RPMI8226 (cell line): ENCODE measurements at regions not wholly inside any gene's neighbourhood (a gene's known extent, or its start where the extent isn't known, plus 50 kb on each side); places are given as distances from the start of the nearest gene placed in this dataset.

Experiments used
- DNase-seq: peaks from one replicate; pipeline ENCODE4 v3.0.0-alpha.2; 2015

- no peak for DNase-seq
These were observed 309.2 kb downstream of the LIG4 start for GRCh38 chr13:107906131-107906530.

- DNase-seq = no peak
These were observed 313.3 kb downstream of the LIG4 start for GRCh38 chr13:107901996-107902562.

DNA sequence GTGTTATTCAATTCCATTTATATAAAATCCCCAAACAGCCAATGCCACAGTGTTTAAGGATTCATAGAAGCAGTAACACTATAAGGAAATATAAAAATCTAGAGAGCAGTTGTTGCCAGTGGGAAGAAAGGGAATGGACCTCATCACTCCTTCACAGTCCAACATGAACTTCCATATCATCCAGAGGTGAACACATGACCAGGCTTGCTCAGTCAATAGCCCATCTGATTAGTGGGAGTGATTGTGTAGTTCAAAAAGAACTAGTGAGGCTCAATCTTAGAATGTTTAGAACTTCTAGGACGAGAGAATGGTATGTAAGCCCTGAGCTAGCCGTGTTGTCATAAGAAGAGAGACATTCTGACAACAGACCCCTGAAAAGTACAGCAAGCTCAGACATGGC lies 314.1 kb downstream of the LIG4 start:
- DNase-seq = no peak

GRCh38 chr13:107900775-107901174 lies 314.6 kb downstream of the LIG4 start:
- DNase-seq = no peak

GRCh38 chr13:107886118-107886517 lies 329.2 kb downstream of the LIG4 start:
- no peak for DNase-seq

DNA sequence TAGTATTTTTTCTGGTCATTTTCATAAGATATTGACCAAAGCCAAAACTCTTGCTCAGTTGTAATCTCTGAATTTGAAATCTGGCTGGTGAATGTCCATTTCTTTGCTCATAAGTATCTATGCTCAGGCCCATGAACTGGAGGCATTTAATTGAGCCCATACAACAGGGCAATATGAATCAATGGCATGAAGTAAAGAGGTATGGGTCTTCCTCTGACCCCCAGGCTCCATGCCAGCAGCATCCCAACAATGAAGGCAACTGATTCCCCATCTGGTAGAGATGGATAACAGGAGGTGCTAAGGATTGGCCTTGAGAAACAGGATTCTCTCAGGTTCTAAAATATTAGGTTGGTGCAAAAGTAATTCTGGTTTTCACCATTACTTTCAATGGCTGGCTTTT lies 330.8 kb downstream of the LIG4 start:
- DNase-seq = no peak

DNA sequence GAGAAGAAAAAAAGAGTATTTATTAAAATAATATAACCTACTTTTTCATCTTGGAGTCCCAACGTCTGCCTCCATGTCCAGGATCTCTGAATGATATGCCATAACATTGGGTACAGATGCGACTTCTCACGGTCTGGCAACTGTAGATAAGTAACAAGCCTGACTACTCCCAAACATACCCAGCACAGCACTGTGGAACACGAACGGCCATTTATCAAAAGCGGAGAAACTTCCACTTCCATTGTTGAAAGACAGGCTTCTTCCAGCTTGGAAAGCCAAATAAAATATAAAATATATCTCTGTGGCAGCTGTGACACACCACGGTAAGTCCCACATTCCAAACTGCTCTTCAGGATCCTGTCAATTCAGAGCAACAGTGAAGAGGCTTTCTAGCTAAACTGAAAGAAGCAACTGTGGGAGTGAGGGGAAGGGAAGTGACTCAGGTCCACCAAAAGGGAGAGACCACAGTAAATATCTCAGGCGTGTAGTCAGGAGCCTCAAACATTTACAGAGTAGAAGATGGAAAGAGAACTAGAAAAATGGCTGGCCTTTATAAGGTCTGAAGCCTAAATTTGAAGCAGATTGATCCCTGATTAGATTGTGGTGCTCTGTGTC lies 331.7 kb downstream of the LIG4 start:
- no peak for DNase-seq

DNA sequence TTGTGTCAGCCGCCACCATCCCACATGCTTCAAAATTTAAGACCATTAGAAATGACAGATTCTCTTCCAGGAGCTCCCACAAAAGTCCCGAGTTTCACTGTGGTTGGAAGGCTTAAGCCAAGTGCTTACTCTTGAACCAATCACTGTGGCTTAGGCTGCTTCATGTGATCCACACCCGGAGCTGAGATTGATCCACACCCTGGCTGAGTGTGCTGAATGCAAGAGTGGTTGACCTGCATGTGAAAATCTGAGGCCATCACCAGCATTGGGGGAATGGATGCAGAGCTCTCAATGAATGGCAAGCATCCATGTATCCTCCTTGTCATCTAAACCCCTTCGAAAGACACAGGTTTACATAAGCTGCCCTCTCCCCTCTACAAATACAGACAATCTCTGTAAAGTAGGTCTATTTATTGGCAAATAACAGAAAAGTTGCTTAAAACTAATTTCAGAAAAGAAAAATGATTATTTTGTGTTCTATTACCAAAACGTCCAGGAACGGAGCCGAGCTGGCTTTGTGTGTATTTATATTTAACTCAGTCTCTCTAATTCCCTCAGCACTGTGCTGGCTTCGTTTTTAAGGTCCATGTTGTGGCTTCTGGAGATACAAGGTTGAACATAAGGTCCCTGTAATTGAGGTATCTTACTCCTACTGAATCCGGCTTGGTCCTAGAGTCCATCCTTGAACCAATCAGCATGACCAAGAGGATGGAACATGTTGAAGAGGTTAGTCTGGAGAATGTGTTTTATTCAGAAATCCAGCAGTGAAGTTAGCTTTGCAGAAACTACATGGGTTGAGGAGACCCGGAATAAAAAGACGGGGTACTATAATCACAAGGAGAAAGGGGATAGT lies 332.4 kb downstream of the LIG4 start:
- no peak for DNase-seq

- DNase-seq = no peak
These were observed 334.0 kb downstream of the LIG4 start for GRCh38 chr13:107881362-107881761.

GRCh38 chr13:107874456-107874855 lies 340.9 kb downstream of the LIG4 start:
- DNase-seq = no peak

DNA sequence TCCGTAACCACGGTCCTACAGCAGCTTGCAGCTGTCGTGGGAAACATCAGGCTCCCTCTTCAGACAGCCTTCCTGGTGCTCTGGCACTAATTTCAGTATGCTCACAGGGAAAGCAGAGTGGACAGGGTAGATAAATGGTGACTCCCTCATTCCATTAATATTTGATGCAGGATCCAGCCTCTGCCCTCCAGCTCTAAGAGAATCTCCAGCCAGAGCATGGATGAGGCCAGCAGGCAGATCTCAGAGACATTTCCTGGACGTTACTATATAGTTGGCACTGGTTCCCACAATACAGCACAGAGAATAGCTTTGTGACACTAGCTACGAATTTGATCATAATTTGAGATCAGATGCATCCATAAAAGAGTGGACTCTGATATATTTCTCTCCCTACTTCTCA lies 341.4 kb downstream of the LIG4 start:
- no peak for DNase-seq

- no peak for DNase-seq
These were observed 344.9 kb downstream of the LIG4 start for GRCh38 chr13:107870400-107870799.

DNA sequence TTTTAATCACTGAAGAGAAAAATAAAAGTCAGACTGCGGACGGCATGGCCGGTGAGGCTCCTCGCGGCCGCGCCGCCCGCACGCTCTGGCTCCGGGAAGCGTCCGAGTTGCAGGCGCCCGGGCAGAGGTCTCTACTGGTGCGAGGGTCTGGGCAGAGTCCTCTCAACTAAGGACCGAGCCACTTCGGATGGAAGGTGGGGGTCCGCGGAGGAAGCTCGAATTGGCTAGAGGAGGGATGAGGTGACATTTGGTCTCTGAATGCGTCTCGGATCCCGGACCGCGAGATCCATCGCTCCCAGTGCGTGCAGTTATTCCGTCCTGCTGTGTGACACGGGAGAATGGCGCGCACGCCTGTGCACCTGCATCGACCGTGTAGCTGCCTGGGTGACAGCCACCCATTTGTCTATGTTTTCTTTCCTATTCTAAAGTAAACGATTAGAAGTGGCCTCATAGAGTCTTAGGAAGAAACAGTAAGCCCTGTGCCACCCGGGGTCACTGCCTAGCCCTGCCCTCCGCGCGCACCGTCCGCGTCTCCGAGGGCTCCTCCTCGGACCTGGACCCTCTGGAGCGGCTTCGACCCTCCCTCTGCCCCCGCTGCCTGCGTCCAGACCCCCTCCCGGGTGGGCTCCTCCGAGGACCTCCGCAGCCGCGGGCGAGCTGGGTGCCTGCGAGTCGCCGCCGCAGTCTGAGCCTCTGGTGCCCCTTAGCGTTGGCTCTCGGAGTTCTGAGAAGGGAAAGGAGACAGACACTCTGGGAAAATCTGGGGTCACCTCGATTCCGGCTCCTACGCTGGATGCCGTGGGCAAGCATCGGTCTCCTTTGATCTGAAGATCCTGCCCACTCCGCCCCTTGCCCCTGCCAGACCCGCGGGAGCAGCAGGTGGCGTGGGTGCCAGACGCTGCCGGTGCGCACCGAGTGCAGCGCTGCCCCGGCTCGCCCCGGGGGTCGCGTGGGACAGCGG lies 347.4 kb downstream of the LIG4 start:
- DNase-seq = peak; percentile 12

DNA sequence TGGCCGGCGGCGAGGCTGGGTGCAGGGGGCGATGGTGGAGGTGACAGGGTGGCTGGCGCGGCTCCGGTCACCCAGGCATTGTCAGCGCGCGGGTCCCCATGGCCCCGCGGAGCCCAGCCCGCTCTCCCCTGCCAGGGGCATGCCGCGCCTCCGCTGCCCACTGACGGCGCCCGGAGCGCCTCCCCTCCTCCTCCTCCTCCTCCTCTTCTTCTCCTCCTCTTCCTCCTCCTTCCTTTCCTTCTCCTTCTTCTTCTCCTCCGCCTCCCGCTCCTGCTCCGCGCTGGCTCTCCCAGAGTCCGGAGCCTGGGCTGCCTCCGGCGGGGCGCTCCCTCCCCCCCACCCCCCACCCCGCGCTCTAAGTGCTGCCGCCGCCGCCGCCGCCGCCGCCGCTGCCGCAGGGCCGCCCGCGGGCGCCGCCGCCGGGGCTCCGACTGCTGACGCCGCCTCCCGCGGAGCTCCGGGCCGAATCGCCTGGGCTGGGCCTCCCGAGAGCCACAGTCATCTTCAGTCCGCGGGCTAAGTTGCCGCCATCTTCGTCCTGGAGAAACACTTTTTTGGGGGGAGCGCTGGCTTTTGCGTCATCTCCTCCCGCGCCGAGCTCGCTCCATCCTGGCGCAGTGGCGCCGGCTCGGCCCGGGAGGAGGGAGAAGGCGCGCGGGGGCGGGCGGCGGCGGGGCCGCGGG lies 348.3 kb downstream of the LIG4 start:
- DNase-seq = peak; percentile 5

- peak; percentile 2 for DNase-seq
These were observed 349.1 kb downstream of the LIG4 start for GRCh38 chr13:107866032-107866940.

GRCh38 chr13:107865643-107866031 lies 349.7 kb downstream of the LIG4 start:
- no peak for DNase-seq

GRCh38 chr13:107865318-107865575 lies 350.1 kb downstream of the LIG4 start:
- no peak for DNase-seq

DNA sequence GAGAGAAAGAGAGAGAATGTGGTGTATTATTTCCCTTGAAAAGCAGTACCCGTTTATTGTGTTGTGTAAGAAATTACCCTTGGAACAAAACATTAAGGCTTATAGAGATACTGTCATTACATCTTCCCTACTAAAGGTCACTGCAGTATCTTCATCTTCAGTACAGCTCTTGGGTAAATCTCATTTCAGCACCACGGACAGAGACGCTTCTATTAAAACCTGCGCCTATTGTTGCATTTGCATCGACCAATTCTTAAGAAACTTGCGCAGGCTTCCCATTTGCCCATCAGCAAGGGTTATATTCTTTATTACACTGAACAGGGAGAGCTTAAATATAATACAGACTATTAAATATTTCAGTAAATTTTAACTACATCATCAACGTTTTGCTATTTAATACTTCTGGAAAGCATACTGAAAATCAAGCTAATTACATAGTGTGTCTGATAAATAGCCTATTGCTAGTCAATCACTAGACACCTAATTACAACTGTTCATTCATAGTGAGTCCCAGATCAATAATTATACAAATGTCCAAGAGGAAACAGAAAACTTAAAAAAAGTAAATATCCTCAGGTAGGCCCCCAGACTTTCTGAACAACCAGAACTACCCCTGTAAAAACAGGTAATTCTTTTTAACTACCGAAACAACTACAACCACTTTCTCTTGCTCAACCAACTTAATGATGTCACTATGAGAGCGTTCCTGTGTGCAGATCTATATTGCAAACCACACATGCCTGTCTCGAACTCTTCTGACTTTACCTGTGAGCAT lies 350.6 kb downstream of the LIG4 start:
- peak; percentile 44 for DNase-seq

- no peak for DNase-seq
These were observed 355.1 kb downstream of the LIG4 start for GRCh38 chr13:107860284-107860683.

DNA sequence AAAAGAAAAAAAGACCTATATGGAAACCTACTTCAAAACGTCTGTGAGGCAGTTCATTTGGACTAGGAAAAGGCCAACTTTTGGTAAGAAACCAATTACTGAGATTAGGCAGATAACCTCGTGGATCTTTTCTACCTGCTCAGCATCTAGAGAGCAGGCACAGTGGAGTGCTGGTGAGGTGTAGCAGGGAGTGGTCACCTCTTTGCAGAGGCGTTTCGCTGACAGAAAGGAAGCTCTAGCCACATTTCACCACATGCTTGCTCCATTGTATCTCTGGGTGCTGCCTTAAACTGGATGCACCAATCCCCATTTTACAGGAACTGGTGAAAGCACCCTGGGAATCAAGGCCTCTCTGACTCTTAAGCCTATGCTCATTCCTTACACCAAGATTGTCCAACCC lies 360.5 kb downstream of the LIG4 start:
- no peak for DNase-seq

DNA sequence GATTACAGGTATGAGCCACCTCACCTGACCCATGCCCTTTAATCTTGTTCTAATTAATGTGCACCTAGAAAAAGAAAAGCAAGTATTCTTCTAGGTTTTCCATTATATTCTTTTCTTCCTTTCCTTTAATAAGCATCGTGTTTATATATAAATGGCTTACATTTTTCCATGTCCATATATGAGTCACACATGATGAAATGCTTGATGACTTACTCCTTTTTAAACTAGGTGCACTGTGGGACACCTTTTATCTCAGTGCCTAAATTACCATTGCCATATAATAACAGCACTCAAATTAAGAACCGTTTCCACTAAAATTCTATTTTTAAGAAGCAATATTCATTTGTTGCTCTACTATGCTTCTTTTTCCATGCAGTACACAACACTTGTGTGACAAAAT lies 363.3 kb downstream of the LIG4 start:
- no peak for DNase-seq
